GM19043 (cell line): ENCODE measurements at regions not wholly inside any gene's neighbourhood (a gene's known extent, or its start where the extent isn't known, plus 50 kb on each side); places are given as distances from the start of the nearest gene placed in this dataset.

Source experiments
- ATAC-seq: cut with Tn5 transposase; IDR thresholded peaks from one replicate; pipeline ENCODE4 v1.9.1; 2021; ENCODE audit warnings: low read depth; ENCODE audit not compliant: unreplicated experiment

- ATAC-seq = no peak
These were observed 219.1 kb upstream of the KLF6 start for GRCh38 chr10:4004144-4004543.

GRCh38 chr10:4003348-4003973 lies 218.5 kb upstream of the KLF6 start:
- ATAC-seq = no peak

GRCh38 chr10:4001811-4002210 lies 216.8 kb upstream of the KLF6 start:
- no peak for ATAC-seq

- ATAC-seq = no peak
These were observed 214.6 kb upstream of the KLF6 start for GRCh38 chr10:3999642-4000041.

GRCh38 chr10:3996697-3997096 lies 211.7 kb upstream of the KLF6 start:
- ATAC-seq = no peak

GRCh38 chr10:3995302-3996210 lies 210.5 kb upstream of the KLF6 start:
- ATAC-seq = no peak

GRCh38 chr10:3992382-3993178 lies 207.6 kb upstream of the KLF6 start:
- no peak for ATAC-seq

- ATAC-seq = no peak
These were observed 205.3 kb upstream of the KLF6 start for GRCh38 chr10:3990307-3990706.

- no peak for ATAC-seq
These were observed 202.3 kb upstream of the KLF6 start for GRCh38 chr10:3987143-3987974.

- ATAC-seq = no peak
These were observed 201.6 kb upstream of the KLF6 start for GRCh38 chr10:3986493-3987142.

- no peak for ATAC-seq
These were observed 197.9 kb upstream of the KLF6 start for GRCh38 chr10:3982746-3983442.

- no peak for ATAC-seq
These were observed 196.3 kb upstream of the KLF6 start for GRCh38 chr10:3981300-3981699.

- no peak for ATAC-seq
These were observed 195.7 kb upstream of the KLF6 start for GRCh38 chr10:3980660-3981059.

GRCh38 chr10:3980144-3980543 lies 195.1 kb upstream of the KLF6 start:
- no peak for ATAC-seq

GRCh38 chr10:3978761-3979160 lies 193.8 kb upstream of the KLF6 start:
- no peak for ATAC-seq

- no peak for ATAC-seq
These were observed 193.2 kb upstream of the KLF6 start for GRCh38 chr10:3978174-3978573.

GRCh38 chr10:3977761-3978160 lies 192.8 kb upstream of the KLF6 start:
- ATAC-seq = no peak

GRCh38 chr10:3976718-3977117 lies 191.7 kb upstream of the KLF6 start:
- ATAC-seq = peak; percentile 61

- ATAC-seq = no peak
These were observed 191.2 kb upstream of the KLF6 start for GRCh38 chr10:3976171-3976570.
